HL-60 (cell line): ENCODE measurements at regions not wholly inside any gene's neighbourhood (a gene's known extent, or its start where the extent isn't known, plus 50 kb on each side); places are given as distances from the start of the nearest gene placed in this dataset.

ENCODE experiments used
- POLR2AphosphoS5 ChIP-seq: IDR thresholded peaks from 2 replicates; pipeline ENCODE4 v1.6.1; 2012; ENCODE audit warnings: low read depth
- SPI1 ChIP-seq: IDR thresholded peaks from 2 replicates; pipeline ENCODE4 v1.6.1; 2012; ENCODE audit warnings: low read depth, mild to moderate bottlenecking, borderline replicate concordance
- TF ChIP-seq, protein P1 (sequence below): IDR thresholded peaks from 2 replicates; pipeline ENCODE4 v1.6.1; 2012; ENCODE audit warnings: low read depth; ENCODE audit not compliant: insufficient replicate concordance
- TF ChIP-seq, protein P2 (sequence below): IDR thresholded peaks from one replicate; pipeline ENCODE4 v1.5.1; 2011; ENCODE audit warnings: low read length, control low read depth, inconsistent platforms; ENCODE audit not compliant: insufficient read depth

DNA sequence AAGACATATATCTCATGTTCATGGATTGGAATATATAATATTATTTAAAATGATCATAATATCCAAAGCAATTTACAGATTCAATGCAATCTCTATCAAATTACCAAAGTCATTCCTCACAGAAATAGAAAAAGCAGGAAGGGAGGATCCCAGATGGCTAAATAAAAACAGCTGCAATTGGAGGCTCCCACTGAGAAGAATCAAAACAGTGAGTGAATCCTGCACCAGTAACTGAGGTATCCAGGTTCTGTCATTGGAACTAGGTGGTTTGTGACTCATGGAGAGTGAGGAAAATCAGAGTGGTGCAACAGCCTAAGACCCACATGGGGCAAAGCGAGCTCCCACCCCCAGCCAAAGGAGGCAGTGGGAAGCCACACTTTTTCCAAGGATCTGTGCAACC lies 128.4 kb downstream of the MTERF1 start:
- TF ChIP-seq, protein P1, sequence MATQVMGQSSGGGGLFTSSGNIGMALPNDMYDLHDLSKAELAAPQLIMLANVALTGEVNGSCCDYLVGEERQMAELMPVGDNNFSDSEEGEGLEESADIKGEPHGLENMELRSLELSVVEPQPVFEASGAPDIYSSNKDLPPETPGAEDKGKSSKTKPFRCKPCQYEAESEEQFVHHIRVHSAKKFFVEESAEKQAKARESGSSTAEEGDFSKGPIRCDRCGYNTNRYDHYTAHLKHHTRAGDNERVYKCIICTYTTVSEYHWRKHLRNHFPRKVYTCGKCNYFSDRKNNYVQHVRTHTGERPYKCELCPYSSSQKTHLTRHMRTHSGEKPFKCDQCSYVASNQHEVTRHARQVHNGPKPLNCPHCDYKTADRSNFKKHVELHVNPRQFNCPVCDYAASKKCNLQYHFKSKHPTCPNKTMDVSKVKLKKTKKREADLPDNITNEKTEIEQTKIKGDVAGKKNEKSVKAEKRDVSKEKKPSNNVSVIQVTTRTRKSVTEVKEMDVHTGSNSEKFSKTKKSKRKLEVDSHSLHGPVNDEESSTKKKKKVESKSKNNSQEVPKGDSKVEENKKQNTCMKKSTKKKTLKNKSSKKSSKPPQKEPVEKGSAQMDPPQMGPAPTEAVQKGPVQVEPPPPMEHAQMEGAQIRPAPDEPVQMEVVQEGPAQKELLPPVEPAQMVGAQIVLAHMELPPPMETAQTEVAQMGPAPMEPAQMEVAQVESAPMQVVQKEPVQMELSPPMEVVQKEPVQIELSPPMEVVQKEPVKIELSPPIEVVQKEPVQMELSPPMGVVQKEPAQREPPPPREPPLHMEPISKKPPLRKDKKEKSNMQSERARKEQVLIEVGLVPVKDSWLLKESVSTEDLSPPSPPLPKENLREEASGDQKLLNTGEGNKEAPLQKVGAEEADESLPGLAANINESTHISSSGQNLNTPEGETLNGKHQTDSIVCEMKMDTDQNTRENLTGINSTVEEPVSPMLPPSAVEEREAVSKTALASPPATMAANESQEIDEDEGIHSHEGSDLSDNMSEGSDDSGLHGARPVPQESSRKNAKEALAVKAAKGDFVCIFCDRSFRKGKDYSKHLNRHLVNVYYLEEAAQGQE = no peak
- TF ChIP-seq POLR2AphosphoS5 (no peak), SPI1 (no peak)
- TF ChIP-seq, protein P2, sequence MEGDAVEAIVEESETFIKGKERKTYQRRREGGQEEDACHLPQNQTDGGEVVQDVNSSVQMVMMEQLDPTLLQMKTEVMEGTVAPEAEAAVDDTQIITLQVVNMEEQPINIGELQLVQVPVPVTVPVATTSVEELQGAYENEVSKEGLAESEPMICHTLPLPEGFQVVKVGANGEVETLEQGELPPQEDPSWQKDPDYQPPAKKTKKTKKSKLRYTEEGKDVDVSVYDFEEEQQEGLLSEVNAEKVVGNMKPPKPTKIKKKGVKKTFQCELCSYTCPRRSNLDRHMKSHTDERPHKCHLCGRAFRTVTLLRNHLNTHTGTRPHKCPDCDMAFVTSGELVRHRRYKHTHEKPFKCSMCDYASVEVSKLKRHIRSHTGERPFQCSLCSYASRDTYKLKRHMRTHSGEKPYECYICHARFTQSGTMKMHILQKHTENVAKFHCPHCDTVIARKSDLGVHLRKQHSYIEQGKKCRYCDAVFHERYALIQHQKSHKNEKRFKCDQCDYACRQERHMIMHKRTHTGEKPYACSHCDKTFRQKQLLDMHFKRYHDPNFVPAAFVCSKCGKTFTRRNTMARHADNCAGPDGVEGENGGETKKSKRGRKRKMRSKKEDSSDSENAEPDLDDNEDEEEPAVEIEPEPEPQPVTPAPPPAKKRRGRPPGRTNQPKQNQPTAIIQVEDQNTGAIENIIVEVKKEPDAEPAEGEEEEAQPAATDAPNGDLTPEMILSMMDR = no peak
